ENCODE measurements at regions not wholly inside any gene's neighbourhood (a gene's known extent, or its start where the extent isn't known, plus 50 kb on each side); places are given as distances from the start of the nearest gene placed in this dataset.

- DNase-seq (ENCODE audit: low spot score), result no peak
Measured at GRCh38 chr14:39873791-39874190, 441.6 kb upstream of the FBXO33 start.

- no peak for DNase-seq (ENCODE audit: low spot score)
Measured at GRCh38 chr14:39868949-39869348, 436.7 kb upstream of the FBXO33 start.

DNA sequence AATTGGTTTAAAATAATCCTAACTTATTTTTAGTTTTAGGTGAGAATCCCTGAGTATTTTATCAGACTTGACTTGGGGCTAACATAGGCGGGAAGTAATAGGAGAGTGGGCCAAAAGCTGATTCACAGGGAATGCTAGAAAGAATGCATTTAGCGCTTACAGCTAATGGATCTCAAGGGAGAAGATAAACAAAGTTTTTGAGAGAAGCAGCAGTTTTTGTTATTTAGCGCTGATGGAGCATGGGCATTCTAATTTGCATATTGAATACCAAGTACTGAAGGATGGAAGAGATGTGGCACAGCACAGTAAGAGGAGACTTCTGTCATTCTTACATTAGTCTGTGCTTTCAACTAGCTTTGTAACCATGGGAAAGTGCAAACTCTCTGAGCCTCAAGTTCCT, 436.0 kb upstream of the FBXO33 start:
- DNase-seq (ENCODE audit: low spot score), result no peak

- DNase-seq (ENCODE audit: low spot score), result no peak
Measured at GRCh38 chr14:39863441-39863840, 431.2 kb upstream of the FBXO33 start.

DNA sequence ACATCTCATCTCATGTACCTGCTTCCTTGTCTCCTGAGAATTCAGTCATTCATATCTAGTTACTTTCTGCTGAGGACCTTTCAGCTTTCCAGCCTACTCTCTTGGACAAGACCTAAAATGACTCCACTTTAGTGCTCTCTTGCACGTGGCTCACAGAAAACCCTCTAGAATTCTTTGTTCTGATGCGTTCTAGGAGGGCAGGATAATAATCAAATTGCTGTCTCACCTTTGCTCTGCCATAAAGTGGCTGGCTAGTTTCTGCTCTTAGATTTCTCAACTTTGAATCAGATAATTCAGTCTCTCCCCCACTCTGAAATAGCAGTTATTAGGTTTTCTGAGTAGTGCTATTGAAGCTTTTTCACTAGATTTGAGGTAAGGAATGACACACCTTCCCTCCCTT, 429.5 kb upstream of the FBXO33 start:
- DNase-seq (ENCODE audit: low spot score), result no peak

DNA sequence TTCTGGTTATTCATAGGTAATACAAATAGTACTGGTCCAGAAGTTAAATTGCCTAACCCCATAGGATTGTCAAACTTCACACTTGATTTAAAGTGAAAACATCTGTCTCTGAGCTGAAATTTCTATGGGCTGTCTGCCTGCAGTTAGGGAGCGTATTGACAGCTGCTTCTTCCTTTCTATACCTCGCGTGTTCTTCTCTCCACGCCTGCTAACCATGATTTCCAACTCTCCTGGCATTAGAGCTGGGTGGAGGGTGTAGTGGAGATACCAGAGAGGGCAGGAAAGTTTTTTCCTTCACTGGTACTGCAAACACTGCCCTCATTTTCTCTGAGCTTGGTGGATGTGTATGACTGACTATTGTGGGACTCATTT, 429.0 kb upstream of the FBXO33 start:
- DNase-seq (ENCODE audit: low spot score), result no peak

GRCh38 chr14:39860596-39861228, 428.5 kb upstream of the FBXO33 start:
- DNase-seq (ENCODE audit: low spot score), result peak; percentile 50

DNA sequence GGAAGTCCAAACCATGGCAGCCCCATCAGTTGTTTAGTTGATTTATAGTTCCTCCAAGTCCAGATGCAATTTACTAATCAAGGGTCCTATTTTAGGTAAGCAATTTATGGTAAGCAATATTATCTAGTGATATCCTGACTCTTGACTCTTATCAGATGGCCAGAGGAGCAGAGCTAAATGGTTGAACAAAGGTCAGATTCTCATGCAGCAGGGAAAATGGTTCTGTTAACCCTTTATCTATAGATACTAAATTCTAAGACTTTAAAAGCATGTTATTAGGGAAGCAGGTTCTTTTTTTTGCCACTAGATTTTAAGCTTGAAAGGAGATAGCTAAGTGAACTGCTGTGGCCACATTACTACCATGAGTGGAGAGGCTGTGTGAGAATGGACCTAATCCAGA, 427.1 kb upstream of the FBXO33 start:
- no peak for DNase-seq (ENCODE audit: low spot score)

- DNase-seq (ENCODE audit: low spot score), result no peak
Measured at GRCh38 chr14:39857376-39858055, 425.3 kb upstream of the FBXO33 start.

- no peak for DNase-seq (ENCODE audit: low spot score)
Measured at GRCh38 chr14:39853441-39853840, 421.2 kb upstream of the FBXO33 start.

DNA sequence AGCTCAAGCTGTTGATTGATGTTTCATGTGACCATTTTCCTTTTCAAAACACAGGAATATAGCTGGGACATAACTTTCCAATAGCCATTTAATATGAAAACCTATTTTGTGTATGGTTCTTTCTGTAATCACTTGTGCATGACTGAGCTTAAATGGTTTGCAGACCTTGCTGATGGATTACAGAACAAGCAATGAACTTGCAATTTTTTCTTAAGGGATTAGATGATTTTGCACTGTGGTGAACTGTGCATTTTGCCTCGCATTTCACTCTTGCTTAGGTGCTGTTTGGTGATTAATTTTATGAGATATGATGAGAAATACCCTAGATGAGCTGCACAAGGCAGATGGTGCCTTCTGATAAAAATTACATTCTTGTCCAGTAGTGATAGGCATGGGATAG, 419.0 kb upstream of the FBXO33 start:
- no peak for DNase-seq (ENCODE audit: low spot score)

DNA sequence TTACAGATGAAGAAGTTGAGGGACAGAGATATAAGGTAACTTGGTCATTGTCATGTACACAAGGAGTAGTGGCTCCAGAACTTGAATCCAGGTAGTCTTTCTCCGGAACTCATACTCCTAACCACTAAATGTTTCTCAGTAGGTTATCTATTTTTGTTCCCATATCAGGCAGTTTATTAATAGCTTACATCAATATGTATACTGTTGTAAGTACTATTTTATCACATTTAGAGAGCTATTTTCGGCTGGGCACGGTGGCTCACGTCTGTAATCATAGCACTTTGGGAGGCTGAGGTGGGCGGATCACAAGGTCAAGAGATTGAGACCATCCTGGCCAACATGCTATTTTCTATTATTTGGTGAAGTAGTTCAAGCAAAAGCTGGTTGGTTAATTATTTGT, 415.6 kb upstream of the FBXO33 start:
- no peak for DNase-seq (ENCODE audit: low spot score)

GRCh38 chr14:39847194-39847593, 415.0 kb upstream of the FBXO33 start:
- DNase-seq (ENCODE audit: low spot score), result peak; percentile 29

DNA sequence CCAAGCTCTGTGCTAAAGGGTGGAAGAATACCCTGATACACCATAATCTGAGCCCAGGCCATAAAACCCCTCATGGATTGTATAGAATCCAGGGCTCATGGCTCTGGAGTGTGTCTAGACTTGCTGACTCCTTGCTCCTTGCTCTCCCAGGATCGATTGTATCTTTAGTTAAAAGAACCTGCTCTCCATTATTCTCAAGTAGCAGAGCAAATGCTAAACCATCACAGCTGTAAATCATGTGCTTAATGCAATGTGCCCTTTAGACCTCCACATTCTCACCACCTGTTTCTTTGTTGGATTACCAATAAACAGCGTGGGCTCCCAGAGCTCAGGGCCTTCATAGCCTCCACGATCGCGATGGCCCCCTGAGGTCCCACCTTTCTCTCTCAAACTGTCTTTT, 411.6 kb upstream of the FBXO33 start:
- no peak for DNase-seq (ENCODE audit: low spot score)

DNA sequence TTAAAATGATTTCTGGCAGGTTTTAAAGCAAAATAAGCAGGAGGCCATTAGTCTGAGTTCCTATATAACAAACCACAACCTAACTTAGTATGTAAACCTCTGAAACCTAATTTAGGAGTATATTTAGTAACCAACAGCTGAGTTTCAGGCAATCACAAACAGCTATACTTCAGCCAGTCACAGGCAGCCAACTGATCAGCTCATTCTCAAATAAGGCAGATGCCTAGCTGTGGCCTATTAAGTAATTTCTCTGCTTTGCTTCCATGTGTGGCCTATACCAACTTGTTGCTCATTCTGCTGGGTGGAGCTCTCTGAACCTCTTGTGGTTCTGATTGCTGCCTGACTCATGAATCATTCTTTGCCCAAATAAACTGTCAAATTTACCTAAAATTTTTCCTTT, 408.9 kb upstream of the FBXO33 start:
- DNase-seq (ENCODE audit: low spot score), result no peak

- DNase-seq (ENCODE audit: low spot score), result no peak
Measured at GRCh38 chr14:39827901-39828655, 395.8 kb upstream of the FBXO33 start.

GRCh38 chr14:39812532-39813320, 380.5 kb upstream of the FBXO33 start:
- no peak for DNase-seq (ENCODE audit: low spot score)

DNA sequence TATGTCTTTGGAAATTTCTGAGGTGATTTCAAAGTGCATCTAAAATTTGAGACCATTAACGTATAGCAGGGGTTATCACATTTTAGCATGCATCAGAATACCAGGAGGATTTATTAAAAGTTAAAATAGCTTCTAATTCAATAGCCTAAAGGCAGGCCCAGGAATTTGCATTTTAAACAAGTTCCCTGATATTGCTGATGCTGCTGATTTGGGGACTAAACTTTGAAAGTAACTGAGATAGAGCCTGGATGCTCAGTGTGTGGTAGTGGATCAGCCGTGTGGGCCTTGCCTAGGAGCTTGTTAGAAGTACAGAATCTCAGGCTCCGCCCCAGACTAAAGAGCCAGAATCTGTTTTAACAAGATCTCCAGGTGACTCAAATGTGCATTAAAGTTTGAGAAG, 375.0 kb upstream of the FBXO33 start:
- DNase-seq (ENCODE audit: low spot score), result no peak

- peak; percentile 15 for DNase-seq (ENCODE audit: low spot score)
Measured at GRCh38 chr14:39784461-39784860, 352.2 kb upstream of the FBXO33 start.

GRCh38 chr14:39781466-39781865, 349.2 kb upstream of the FBXO33 start:
- DNase-seq (ENCODE audit: low spot score), result no peak

- DNase-seq (ENCODE audit: low spot score), result peak; percentile 48
Measured at GRCh38 chr14:39773387-39774126, 341.3 kb upstream of the FBXO33 start.

DNA sequence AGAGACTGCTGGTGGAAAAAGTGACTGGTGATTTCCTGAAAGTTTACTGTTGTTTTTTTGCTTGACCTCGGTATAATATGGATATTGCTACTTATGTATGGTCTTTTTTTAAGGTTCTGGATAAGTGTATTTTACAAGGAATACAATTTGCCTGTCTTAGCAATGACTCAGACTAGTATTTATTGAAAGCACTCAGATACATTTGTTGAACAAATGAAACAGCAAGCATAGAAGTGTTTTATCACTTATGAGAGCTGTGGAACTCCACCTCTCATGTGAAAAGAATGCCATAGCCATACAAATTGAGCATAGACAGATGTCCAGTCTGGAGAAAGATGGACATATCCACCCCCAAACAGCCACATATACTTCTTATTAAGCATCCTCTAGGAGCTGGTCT, 340.4 kb upstream of the FBXO33 start:
- DNase-seq (ENCODE audit: low spot score), result no peak

Data from umbilical cord (tissue), 1 donor.